AML-193 (cell line): ENCODE measurements at regions not wholly inside any gene's neighbourhood (a gene's known extent, or its start where the extent isn't known, plus 50 kb on each side); places are given as distances from the start of the nearest gene placed in this dataset.
A peak's percentile ranks its signal among the peaks of the same experiment; 100 is the strongest.
"Not testable (repeated sequence)": the region's sequence is repeated elsewhere in the genome, so short reads cannot be mapped to it uniquely, and the experiment has no call there.

Experiments used
- DNase-seq, 2 experiments: peaks; one replicate each; lab custom pipeline; 2025; lab: John Stamatoyannopoulos, UW

DNA sequence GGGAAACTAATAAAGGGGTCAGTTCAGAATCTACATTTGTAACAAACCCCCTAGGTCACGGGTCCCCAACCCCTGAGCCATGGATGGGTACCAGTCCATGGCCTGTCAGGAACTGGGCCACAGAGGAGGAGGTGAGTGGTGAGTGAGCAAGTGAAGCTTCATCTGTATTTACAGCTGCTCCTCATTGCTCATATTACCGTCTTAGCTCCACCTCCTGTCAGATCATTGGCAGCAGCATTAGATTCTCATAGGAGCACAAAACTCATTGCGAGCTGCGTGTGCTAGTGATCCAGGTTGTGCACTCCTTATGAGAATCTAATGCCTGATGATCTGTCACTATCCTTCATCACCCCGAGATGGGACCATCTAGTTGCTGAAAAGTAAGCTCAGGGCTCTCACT lies 88.4 kb upstream of the MPP7 start:
- no peak for DNase-seq

DNA sequence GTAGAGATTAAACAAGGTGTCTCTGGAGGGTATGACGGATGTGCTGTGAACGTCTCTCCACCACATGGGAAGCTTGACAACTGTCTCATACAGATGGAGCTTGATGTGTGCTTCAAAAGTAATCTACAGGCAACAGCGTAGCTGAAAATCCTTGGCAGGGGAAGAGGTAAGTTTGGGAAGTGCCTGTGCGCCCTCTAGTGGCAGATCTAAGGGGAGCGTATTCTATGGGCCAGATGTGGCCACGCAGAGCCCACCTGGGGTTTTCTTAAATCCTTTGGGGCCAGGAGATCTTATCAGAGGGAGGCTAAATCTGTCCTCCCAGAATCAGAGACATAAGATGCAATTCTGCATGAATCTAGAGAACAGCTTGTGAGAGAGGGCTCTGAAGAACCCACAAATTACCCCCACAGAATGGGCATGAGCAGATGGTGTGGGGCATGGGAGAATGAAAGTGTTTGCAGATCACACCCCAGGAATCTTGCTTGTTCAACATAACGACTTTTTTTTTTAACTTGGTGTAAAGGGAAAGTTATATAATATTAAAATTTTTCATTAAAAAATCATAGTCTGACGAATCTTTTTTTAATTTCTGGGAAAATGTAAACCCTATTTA lies 91.2 kb upstream of the MPP7 start:
- peak; percentile 26 to 28 for DNase-seq

DNA sequence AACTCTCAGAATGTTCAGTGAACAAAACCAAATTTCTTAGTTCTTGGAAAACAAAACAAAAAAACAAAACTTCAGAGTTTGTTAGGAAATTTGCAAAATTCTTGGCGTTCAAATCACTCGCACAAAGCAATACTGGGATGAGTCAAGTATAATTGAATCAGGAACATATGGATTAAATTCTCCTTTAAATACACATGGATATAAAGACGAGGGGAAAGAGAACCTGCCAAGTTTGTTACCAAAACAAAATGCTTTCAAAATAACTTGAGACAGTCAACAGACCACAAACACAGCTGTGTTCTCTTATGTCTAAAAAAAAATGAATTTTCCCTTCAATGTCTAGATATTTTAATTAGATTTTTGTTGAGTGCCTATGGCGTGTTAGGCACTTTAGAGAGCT lies 93.5 kb upstream of the MPP7 start:
- DNase-seq, result no peak

DNA sequence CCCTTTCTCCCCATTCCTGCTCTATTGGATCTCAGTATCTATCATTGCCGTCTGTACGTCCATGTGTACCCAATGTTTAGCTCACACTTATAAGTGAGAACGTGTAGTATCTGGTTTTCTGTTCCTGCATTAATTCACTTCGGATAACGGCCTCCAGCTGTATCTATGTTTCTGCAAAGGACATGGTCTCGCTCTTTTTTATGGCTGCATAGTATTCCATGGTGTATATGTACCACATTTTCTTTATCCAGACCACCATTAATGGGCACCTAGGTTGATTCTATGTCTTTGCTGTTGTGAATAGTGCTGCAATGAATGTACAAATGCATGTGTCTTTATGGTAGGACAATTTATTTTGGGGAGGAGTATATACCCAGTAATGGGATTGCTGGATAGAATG lies 94.4 kb upstream of the MPP7 start:
- DNase-seq, result no peak

DNA sequence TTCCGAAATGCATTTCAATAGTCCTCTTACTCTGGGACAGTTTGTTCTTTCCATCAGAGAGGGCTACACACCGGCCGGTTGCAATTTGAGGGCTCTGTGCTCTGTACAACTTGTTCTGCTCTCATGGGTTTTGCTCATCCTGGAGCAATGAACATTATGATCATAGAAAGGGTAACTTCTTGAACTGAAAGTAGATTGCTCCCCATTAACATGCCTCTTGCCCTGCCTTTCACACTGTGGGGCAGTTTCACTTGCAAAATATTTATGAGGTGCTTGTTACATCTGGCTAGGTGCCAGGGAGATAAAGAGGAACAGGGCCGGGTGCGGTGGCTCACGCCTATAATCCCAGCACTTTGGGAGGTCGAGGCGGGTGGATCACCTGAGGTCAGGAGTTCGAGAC lies 97.3 kb upstream of the MPP7 start:
- no peak for DNase-seq

DNA sequence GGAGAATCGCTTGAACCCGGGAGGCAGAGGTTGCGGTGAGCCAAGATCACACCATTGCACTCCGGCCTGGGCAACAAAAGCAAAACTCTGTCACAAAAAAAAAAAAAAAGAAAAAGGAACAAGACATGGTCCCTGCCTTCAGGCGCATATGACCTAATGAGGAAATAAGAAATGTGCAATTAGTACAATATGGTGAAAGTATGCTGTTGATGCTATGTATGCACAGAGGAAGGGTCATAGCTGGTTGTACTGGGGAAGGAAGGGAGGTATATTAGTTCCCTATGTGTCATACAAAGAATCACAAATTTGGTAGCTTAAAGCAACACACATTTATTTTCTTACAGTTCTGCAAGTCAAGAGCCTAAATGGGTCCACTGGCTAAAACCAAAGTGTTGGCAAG lies 97.8 kb upstream of the MPP7 start:
- peak; percentile 2 to 10 for DNase-seq

DNA sequence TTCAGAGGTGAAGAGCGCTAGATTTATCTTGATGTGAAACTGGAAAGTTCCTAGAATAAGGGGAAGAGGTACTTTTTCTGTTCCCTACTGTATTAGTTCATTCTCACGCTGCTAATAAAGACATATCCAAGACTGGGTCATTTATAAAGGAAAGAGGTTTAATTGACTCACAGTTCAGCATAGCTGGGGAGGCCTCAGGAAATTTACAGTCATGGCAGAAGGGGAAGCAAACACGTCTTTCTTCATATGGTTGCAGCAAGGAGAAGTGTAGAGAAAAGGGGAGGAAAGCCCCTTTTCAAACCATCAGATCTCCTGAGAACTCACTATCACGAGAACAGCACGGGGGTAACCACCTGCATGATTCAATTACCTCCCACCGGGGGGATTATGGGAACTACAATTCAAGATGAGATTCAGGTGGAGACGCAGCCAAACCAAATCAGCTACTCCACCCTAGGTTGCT lies 99.8 kb upstream of the MPP7 start:
- DNase-seq, result not testable (repeated sequence)

DNA sequence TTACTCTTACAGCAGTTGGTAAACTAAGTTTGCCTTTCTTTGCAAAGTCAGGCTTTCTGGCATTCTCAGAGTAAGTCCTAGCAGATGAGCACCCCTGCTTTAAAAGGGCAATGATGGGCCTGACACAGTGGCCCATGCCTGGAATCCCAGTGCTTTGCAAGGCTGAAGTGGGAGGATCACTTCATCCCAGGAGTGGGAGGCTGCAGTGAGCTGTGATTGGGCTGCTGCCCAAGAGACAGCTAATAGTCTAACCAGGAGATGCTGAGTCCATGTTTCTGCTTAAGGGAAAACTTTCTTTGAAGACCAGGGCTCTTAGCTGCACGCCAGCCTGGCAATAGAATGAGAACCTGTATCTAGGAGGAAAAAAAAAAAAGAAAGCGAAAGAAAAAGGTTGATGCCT lies 100.2 kb upstream of the MPP7 start:
- DNase-seq, result no peak

DNA sequence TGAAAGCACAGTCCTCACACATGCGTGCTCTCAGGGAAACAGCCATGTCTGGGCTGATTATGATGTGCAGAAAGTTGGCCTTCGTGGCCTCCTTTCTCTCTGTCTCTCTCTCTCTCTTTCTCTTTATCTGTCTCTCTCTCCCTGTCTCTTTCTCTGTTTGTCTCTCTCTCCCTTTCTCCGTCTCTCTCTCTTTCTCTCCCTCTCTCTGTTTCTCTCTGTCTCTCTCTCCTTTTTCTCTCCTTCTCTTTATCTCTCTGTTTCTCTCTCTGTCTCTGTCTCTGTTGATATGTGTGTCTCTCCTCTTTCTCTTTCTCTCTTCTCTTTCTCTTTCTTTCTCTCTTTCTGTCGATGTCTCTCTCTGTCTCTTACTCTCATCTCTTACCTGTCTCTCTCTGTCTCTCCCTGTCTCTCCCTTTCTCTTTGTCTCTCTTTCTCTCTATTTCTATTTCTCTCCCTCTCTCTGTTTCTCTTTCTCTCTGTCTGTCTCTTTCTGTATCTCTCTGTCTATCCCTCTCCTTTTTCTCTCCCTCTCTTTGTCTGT lies 105.4 kb upstream of the MPP7 start:
- DNase-seq, result no peak

DNA sequence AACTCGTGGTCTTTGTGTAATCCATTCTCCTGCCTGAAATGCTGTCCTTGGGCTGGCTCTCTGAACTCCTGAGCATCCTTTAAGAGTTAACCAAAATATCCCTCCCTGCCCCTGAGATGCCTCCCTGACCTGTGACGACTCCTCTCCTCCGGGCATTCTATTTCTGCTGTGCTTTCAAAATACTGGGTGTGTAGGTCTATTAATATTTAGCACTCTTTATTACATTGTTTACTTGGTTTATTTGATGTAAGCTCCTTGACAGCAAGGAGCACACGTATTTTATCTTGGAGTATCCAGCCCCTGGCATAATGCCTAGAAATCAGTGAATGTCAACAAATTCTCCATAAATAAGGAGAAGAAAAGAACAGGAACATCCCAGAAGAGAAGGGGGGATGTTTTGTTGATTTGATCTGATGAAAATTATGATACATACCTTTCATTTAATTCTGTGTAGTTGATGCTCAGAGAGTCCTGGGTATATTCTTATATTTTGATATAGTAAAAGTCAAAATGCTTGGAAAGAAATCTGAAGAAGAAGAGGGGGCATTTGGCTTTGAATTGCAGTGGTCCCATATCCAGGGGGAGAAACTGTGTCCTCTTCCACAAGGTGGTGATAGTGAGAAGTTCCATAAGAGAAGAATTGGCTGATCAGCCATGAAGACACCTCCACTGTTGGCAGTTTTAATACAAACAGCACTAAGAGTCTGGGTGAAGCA lies 107.7 kb upstream of the MPP7 start:
- no peak for DNase-seq

DNA sequence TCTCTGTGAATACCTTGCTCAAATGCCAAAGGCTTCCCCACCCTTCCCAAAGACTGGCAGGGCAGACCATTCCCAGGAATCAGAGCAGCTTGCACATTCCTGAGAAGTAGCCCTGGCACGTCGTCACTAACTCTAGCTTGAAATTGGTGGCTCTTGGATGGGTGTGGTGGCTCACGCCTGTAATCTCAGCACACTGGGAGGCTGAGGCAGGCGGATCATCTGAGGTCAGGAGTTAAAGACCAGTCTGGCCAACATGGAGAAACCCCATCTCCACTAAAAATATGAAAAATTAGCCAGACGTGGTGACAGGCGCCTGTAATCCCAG lies 108.2 kb upstream of the MPP7 start:
- DNase-seq, result no peak

DNA sequence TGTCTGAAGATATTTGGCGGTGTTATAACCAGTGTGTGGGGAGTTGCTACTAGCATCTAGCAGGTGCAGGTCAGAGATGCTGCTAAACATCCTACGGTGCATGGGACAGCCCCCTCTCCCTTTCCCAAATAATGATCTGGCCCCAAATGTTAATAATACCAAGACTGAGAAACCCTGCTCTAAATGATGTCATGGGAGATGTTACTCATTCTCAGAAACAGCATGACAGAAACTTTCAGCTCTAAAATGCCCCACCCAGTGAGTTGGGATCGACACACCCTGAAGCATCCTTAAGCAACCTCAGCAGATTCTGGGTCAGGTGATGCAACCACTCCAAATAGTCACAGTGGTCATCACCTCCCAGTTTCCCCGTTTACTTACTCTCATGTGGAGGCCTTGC lies 108.8 kb upstream of the MPP7 start:
- DNase-seq, result no peak

DNA sequence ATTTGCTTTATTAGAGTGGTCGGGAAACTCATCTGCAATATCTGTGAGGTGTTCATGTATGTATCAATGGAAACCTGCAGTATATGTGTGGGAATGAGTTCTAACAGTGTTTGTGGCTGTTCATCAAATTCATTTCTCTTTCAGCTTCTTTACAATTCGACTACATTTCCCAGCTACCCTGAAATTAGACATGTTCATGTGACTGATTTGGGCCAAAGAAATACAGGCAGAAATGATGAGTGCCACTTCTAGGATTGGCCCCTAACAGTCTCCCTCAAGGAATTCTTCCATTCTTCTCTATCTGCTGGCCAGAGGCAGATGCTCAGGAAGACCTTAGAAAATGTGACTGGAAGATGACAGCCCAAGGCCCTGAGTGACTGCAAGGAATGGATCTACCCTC lies 114.8 kb upstream of the WAC start:
- no peak for DNase-seq

DNA sequence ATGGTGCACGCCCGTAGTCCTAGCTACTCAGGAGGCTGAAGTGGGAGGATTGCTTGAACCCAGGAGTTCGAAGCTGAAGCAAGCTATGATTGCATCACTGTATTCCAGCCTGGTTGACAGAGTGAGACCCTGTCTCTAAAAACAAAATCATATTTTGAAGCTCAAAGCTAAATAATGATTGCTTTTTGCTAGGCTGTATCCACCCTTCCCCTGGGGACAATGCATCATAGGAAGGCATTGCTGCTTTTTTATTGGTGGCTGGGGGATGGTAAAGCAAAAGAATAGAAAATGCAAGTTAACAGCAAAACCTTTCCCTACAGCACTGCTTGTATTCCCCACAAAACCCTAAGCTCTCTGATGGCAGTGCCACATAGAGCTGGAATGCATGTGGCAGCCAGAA lies 107.5 kb upstream of the WAC start:
- no peak for DNase-seq

DNA sequence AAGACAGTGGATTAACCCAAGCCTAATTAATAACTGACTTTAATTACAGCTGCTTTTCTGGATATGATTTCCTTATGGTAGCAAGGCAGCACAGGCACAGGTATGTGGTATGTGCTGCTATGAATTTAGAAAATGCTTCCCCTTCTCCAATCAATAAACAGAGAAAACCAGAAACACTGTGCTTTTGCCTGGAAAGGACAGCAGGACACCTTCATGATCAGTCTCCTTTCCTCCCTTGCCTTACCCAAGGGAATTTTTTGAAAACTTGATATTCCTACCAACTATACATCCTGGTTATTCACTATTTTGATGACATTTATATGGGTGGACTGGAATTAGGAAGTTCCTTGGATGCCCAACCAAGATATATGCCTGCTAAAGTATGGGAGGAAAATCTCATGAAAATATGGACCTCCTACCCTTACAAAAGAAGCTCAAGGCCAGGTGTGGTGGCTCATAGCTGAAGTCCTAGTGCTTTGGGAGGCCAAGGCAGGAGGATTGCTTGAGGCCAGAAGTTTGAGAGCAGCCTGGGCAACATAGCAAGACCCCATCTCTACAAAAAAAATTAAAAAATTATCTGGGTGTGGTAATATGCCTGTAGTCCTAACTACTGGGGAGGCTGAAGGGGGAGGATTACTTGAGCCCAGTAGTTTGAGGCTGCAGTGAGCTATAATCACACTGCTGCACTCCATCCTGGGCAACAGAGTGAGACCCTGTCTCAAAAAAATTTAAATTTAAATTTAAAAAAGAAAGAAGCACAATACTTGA lies 106.3 kb upstream of the WAC start:
- no peak for DNase-seq

DNA sequence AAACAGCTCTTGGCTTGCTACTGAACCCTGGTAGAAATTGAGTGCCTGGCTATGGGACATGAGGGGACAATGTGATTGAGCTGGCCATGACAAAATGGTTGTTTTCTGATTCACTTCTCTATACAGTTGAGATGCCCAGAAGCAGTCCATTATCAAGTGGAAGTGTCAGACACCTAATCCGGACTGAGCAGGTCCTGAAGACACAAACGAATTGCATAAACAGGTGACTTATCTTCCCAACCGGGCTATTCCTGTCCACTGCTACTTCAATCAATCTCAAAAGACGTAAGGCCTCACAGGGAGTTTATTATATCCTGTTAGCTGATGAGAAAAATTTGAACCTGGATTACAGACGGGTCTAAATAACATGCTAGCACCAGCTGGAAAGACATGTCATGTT lies 105.5 kb upstream of the WAC start:
- no peak for DNase-seq

DNA sequence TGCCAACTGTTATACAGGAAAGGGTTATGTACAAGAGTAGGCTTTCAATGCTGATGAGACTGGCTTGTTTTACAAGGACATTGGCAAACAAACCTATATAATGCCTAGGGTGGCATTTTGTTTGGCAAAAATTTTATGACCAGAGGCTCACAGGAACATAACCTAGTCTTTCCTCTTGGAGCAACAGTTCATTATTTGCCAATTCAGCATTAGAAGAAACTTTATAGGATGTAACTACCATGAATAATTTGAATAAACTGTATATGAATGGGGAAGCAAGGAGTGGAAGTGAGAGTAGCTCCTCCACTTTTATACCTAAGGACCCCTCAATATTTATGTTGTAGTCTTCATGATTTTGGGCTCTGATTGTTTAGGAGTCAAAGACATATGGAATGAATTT lies 103.9 kb upstream of the WAC start:
- DNase-seq, result no peak

DNA sequence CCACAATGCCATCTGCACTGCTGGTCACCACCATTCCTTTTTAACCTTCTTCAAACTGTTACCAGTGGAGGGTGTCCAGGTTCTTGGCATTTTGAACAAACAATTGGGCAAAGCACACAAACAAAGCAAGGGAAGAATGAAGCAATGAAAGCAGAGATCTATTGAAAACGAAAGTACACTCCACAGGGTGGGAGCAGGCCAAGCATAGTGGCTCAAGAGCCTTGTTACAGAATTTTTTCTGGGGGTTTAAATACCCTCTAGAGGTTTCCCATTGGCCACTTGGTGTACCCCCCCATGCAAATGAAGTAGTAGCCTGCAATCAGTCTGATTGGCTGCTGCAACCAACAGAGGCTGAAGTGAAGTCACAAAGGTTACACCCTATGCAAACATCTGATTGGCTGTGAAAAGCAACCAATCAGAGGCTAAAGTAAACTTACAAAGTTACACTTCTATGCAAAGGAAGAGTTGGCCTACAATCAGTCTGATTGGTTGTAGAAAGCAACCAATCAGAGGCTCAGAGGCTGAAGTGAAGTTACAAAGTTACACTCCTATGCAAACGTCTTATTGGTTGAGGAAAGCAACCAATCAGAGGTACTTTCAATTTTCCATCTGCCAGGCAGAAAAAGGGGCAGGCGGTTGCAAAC lies 103.2 kb upstream of the WAC start:
- DNase-seq, result no peak

DNA sequence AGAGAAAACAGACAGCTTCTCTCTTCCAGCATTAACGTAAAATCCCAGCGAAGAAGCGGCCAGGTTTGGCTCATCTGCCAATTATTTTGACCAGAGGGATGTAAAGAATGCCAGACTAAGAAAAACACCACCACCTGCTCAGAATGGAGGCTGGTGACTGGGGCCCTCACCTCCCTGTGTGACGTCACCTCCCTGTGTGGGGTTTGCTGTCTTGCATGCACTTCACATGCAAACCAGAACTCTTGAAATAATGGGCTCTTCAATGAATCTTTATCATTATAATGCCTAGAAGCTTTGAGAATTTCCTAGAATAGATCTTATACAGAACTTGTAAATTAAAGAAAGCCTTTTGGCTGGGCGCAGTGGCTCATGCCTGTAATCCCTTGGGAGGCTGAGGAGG lies 101.8 kb upstream of the WAC start:
- DNase-seq, result no peak

DNA sequence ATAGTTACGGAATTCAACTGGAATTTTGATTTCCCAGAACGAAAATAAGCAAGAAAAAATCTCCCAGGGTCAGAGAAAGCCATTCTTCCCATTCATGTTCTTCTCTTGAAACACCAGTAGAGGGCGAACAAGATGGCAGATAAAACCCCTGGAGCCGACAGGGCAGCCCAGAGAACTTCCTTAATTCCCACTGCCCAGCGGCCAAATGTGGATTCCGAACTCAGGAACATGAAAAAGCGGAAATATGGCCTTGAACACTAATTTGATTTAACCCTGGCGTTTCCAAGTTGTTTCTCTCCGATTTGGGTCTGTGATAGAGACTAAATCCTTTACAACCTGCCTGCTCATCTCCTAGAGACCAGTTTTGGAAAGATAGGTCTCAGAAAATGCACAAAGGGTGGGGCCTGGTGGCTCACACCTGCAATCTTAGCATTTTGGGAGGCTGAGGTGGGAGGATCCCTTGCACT lies 100.7 kb upstream of the WAC start:
- peak; percentile 72 to 79 for DNase-seq

DNA sequence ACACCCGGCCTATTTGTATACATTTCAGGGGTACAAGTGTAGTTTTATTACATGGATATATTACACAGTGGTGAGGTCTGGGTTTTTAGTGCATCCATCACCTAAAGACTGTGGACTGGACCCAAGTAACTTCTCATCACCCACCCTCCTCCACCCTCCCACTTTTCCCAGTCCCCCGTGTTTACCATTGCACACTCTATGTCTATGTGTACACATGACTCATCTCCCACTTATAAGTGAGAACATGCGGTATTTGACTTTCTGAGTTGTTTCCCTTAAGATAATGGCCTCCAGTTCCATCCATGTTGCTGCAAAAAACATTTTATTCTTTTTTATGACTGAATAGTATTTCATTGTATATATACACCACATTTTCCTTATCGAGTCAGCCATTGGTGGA lies 98.9 kb upstream of the WAC start:
- DNase-seq, result no peak

DNA sequence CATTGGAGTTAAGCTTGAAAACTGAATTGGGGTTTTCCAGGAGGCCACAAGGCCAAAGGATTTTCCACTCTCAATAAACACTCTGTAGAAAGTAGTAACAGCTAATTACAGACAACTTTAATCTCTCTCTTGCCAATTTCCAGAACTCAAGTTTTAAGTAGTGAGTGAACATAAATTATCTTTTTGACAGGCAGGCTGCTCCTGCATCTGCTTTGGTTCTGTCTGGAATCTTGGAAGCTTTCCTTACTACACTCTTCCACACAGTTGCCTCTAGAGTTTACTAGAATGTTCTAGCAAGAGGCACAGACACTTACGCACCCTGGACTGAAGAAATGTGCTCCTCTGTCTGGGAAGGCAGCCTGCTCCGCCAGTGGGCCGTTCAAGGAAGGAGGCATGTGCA lies 90.5 kb upstream of the WAC start:
- DNase-seq, result no peak

DNA sequence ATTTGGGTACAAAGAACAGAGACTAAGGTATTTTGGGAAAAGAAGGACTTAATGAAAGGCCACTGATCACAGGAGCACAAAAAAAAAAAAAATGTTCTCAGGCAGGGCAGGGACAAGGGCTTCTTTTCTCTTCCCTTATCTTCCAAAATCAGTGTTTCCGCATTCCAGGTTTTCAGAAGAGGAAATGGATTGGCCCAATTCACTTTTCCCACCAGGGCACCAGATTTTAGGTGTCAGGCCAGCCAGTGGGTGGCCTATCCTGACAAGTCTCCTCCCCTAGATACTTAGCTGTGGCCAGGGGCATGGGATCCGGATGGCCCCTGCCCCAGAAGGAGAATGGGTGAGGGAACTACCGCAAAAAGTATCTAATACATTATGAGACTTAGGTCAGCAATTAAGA lies 88.9 kb upstream of the WAC start:
- DNase-seq, result no peak
